SK-N-SH (cell line): ENCODE measurements at regions not wholly inside any gene's neighbourhood (a gene's known extent, or its start where the extent isn't known, plus 50 kb on each side); places are given as distances from the start of the nearest gene placed in this dataset.

Experiments
- CTCF ChIA-PET: fragments of 300-600, 350-600 bp; formaldehyde crosslinking; extraction: SDS; loops from one replicate; lab custom pipeline; 2021; lab: Yijun Ruan, JAX
- POLR2A ChIA-PET: fragments of 350-600 bp; sonication (Branson Sonifier 250); formaldehyde crosslinking; extraction: SDS; loops from one replicate; lab custom pipeline; 2020; ENCODE audit warnings: antibody characterized with exemption, inconsistent platforms; lab: Yijun Ruan, JAX
- DNase-seq: peaks from one replicate; pipeline ENCODE4 v3.0.0; 2012
- H2AFZ ChIP-seq: fragments of 200-600 bp; sonication (generic); 2 replicates; pipeline ENCODE4 v1.8.1; 2016; ENCODE audit warnings: antibody characterized with exemption, mild to moderate bottlenecking, low read depth
- H3F3A ChIP-seq: fragments of 200-600 bp; sonication (generic); replicated peaks from 2 replicates; pipeline ENCODE3; 2016; ENCODE audit warnings: antibody characterized with exemption, mild to moderate bottlenecking; ENCODE audit not compliant: insufficient read depth
- H3K27ac ChIP-seq, 2 experiments: fragments of 200-500 bp in 1 of 2; fragments of 200-600 bp in 1 of 2; sonication (Bioruptor generic) in 1 of 2; sonication (generic), shearing (Covaris generic) in 1 of 2; 2 replicates each; pipeline versions ENCODE4 v1.5.1 to v1.6.1; 2014 to 2016; ENCODE audit warnings: low read depth in 2 of 2, inconsistent platforms in 1 of 2, low read length in 1 of 2, mild to moderate bottlenecking in 1 of 2, mixed read lengths in 1 of 2
- H3K27me3 ChIP-seq: fragments of 200-600 bp; sonication (generic), shearing (Covaris generic); 2 replicates; pipeline ENCODE4 v1.6.1; 2016; ENCODE audit warnings: mixed run types; ENCODE audit not compliant: insufficient read depth
- H3K36me3 ChIP-seq, 2 experiments: fragments of 200-500 bp in 1 of 2; fragments of 200-600 bp in 1 of 2; sonication (Bioruptor generic) in 1 of 2; sonication (generic) in 1 of 2; replicated peaks in 1 of 2; 2 replicates each; pipeline versions ENCODE3 to v1.5.1; 2014 to 2016; ENCODE audit warnings: low read length in 1 of 2, mild to moderate bottlenecking in 1 of 2; ENCODE audit not compliant: insufficient read depth in 2 of 2, control insufficient read depth in 1 of 2
- H3K4me1 ChIP-seq, 2 experiments: fragments of 200-500 bp in 1 of 2; fragments of 200-600 bp in 1 of 2; sonication (Bioruptor generic) in 1 of 2; sonication (generic), shearing (Covaris generic) in 1 of 2; 2 replicates each; pipeline versions ENCODE4 v1.5.1 to v1.6.1; 2014 to 2016; ENCODE audit warnings: low read depth in 1 of 2, low read length in 1 of 2, mixed run types in 1 of 2; ENCODE audit not compliant: insufficient read depth in 2 of 2, control insufficient read depth in 1 of 2
- H3K4me2 ChIP-seq: fragments of 200-600 bp; sonication (generic), shearing (Covaris generic); 2 replicates; pipeline ENCODE4 v1.6.1; 2017; ENCODE audit warnings: mixed run types
- H3K4me3 ChIP-seq, 2 experiments: fragments of 200-500 bp in 1 of 2; fragments of 200-600 bp in 1 of 2; sonication (Bioruptor generic) in 1 of 2; sonication (generic), shearing (Covaris generic) in 1 of 2; 2 replicates each; pipeline versions ENCODE4 v1.5.1 to v1.8.1; 2014 to 2016; ENCODE audit warnings: low read depth in 2 of 2, inconsistent platforms in 1 of 2, low read length in 1 of 2, mild to moderate bottlenecking in 1 of 2, mixed read lengths in 1 of 2, moderate library complexity in 1 of 2
- H3K79me2 ChIP-seq: fragments of 200-600 bp; sonication (generic); 2 replicates; pipeline ENCODE4 v1.8.1; 2017; ENCODE audit warnings: mild to moderate bottlenecking; ENCODE audit not compliant: insufficient read depth
- H3K9ac ChIP-seq: fragments of 200-600 bp; sonication (generic); 2 replicates; pipeline ENCODE4 v1.6.1; 2017; ENCODE audit warnings: mixed run types
- H3K9me2 ChIP-seq: fragments of 200-600 bp; sonication (generic); 2 replicates; pipeline ENCODE4 v1.6.1; 2017; ENCODE audit warnings: mixed run types
- H3K9me3 ChIP-seq: fragments of 200-600 bp; sonication (generic); 2 replicates; pipeline ENCODE4 v1.6.1; 2017; ENCODE audit warnings: mixed run types, mild to moderate bottlenecking, moderate library complexity
- H4K20me1 ChIP-seq: fragments of 200-600 bp; sonication (generic); 2 replicates; pipeline ENCODE4 v1.6.1; 2017; ENCODE audit warnings: mild to moderate bottlenecking, mixed run types; ENCODE audit not compliant: insufficient read depth
- CHD2 ChIP-seq: fragments of 150-350 bp; IDR thresholded peaks from 2 replicates; pipeline ENCODE4 v1.6.1; 2018; ENCODE audit warnings: low read length; ENCODE audit not compliant: partially characterized antibody
- CTCF ChIP-seq: fragments of 200-600 bp; sonication (generic); IDR thresholded peaks from 2 replicates; pipeline ENCODE4 v1.6.1; 2017; ENCODE audit warnings: antibody characterized with exemption, mild to moderate bottlenecking, moderate library complexity
- ELF1 ChIP-seq: IDR thresholded peaks from 2 replicates; pipeline ENCODE4 v1.4.0; 2012
- EZH2phosphoT487 ChIP-seq: fragments of 200-600 bp; sonication (generic); IDR thresholded peaks from 2 replicates; pipeline ENCODE4 v1.6.1; 2017; ENCODE audit warnings: low read depth, mixed run types, mild to moderate bottlenecking, antibody characterized with exemption, moderate library complexity, borderline replicate concordance
- FOSL2 ChIP-seq: IDR thresholded peaks from 2 replicates; pipeline ENCODE4 v1.4.0; 2012; ENCODE audit warnings: low read depth, mild to moderate bottlenecking, moderate library complexity, borderline replicate concordance
- FOXJ3 ChIP-seq: sonication (generic); formaldehyde crosslinking; IDR thresholded peaks from 2 replicates; pipeline ENCODE4 v1.5.1; 2020; ENCODE audit warnings: mild to moderate bottlenecking, missing genetic modification reagents
- GABPA ChIP-seq: IDR thresholded peaks from 2 replicates; pipeline ENCODE4 v1.4.0; 2012; ENCODE audit warnings: low read depth, mild to moderate bottlenecking
- IRF3 ChIP-seq: fragments of 150-350 bp; IDR thresholded peaks from 2 replicates; pipeline ENCODE4 v1.6.1; 2016; ENCODE audit warnings: mild to moderate bottlenecking, low read depth, low read length
- MAX ChIP-seq: IDR thresholded peaks from 2 replicates; pipeline ENCODE4 v1.4.0; 2012; ENCODE audit warnings: low read depth
- POLR2AphosphoS5 ChIP-seq: IDR thresholded peaks from 2 replicates; pipeline ENCODE4 v1.6.1; 2012; ENCODE audit warnings: low read depth, low read length
- RCOR1 ChIP-seq: fragments of 150-350 bp; IDR thresholded peaks from 2 replicates; pipeline ENCODE4 v1.6.1; 2017; ENCODE audit warnings: antibody characterized with exemption, low read length
- REST ChIP-seq: IDR thresholded peaks from 2 replicates; pipeline ENCODE4 v1.6.1; 2012; ENCODE audit warnings: mild to moderate bottlenecking, low read depth, low read length, moderate library complexity
- RFX5 ChIP-seq: IDR thresholded peaks from 2 replicates; pipeline ENCODE4 v1.6.1; 2012; ENCODE audit warnings: mild to moderate bottlenecking, improper control_type of control experiment, low read length
- RXRA ChIP-seq: IDR thresholded peaks from 2 replicates; pipeline ENCODE4 v1.4.0; 2012; ENCODE audit warnings: low read depth, mild to moderate bottlenecking, borderline replicate concordance
- SIN3A ChIP-seq: IDR thresholded peaks from 2 replicates; pipeline ENCODE4 v1.6.1; 2012; ENCODE audit warnings: low read depth, mild to moderate bottlenecking, low read length, moderate library complexity, borderline replicate concordance
- SMC3 ChIP-seq: IDR thresholded peaks from 2 replicates; pipeline ENCODE4 v1.6.1; 2012; ENCODE audit warnings: low read depth, low read length, improper control_type of control experiment
- YY1 ChIP-seq: IDR thresholded peaks from 2 replicates; pipeline ENCODE4 v1.4.0; 2012; ENCODE audit warnings: low read depth, mild to moderate bottlenecking
- ZBTB33 ChIP-seq: IDR thresholded peaks from 2 replicates; pipeline ENCODE4 v1.4.0; 2012; ENCODE audit warnings: low read depth, borderline replicate concordance
- WGBS: methylation state at CpG from one replicate; pipeline ENCODE4 v1.1.6; 2017; ENCODE audit warnings: low lambda C conversion rate; 5-methylcytosine and 5-hydroxymethylcytosine counted together

- Histone ChIP-seq H3K9me3 (no peaks in the 10 kb centered on the region), H3K9ac (no peak overlapping the region), H3K4me2 (no peak overlapping the region), H3K27ac (no peak overlapping the region), H3K79me2 (no peaks in the 10 kb centered on the region; the same call in 1 of the 2 replicates), H3K36me3 (no peaks in the 10 kb centered on the region), H2AFZ (no peak overlapping the region), H4K20me1 (no peaks in the 10 kb centered on the region), H3K4me3 (no peak overlapping the region), H3K9me2 (no peaks in the 10 kb centered on the region), H3F3A (no peaks in the 10 kb centered on the region), H3K27me3 (no peaks in the 10 kb centered on the region), H3K4me1 (peaks cover 0 to 10% of the 10 kb centered on the region in 2 experiments; a peak in 2 of 4 replicates)
- no peak for DNase-seq
- ChIA-PET CTCF (no interaction called here), POLR2A (no interaction called here)
- TF ChIP-seq IRF3 (no peak), RCOR1 (no peak), MAX (no peak), FOSL2 (no peak)
- 49% methylated on average over 2 of the region's 2 CpGs for WGBS
These were observed 96.4 kb upstream of the IGSF10 start for GRCh38 chr3:151557068-151557840.

GRCh38 chr3:151556596-151556995 is 95.7 kb upstream of the IGSF10 start:
- no peaks in the 10 kb centered on the region for H3K9me3 ChIP-seq
- H3K27me3 ChIP-seq: no peaks in the 10 kb centered on the region
- no peak overlapping the region for H2AFZ ChIP-seq
- no peaks in the 10 kb centered on the region for H3F3A ChIP-seq
- no peak overlapping the region for H3K9ac ChIP-seq
- H3K4me1 ChIP-seq: peaks cover 0 to 10% of the 10 kb centered on the region in 2 experiments; a peak in 1 of 4 replicates
- no peaks in the 10 kb centered on the region for H3K36me3 ChIP-seq
- no peaks in the 10 kb centered on the region for H3K9me2 ChIP-seq
- WGBS: 39% methylated on average over 3 of the region's 3 CpGs
- CTCF ChIA-PET: interaction anchor here (0.6 kb wide), 1 partner anchor 45 kb away, joined by 3 read pairs; no protein-coding TSS in a partner anchor
- DNase-seq: no peak
- no peaks in the 10 kb centered on the region; the same call in 1 of the 2 replicates for H3K79me2 ChIP-seq
- no peak overlapping the region for H3K27ac ChIP-seq
- H3K4me3 ChIP-seq: no peak overlapping the region
- H3K4me2 ChIP-seq: no peak overlapping the region
- TF ChIP-seq POLR2AphosphoS5 (no peak), SMC3 (no peak), FOXJ3 (no peak), RXRA (no peak), EZH2phosphoT487 (no peak), CHD2 (no peak), ELF1 (no peak), ZBTB33 (no peak), SIN3A (no peak), YY1 (no peak), RFX5 (no peak), REST (no peak), GABPA (no peak), CTCF (no peak)
- POLR2A ChIA-PET: no interaction called here
- no peaks in the 10 kb centered on the region for H4K20me1 ChIP-seq
